Astrocyte (in vitro differentiated cells and primary cell): ENCODE measurements at regions not wholly inside any gene's neighbourhood (a gene's known extent, or its start where the extent isn't known, plus 50 kb on each side); places are given as distances from the start of the nearest gene placed in this dataset.

Experiments used
- DNase-seq: peaks from one replicate; pipeline ENCODE4 v3.0.0-alpha.2; 2010; ENCODE audit warnings: low read depth
- FAIRE-seq: peaks from 2 replicates; lab custom pipeline; 2011; peaks lifted over from hg19 to GRCh38; lab: Jason Lieb, UNC
- H2AFZ ChIP-seq: 2 replicates; pipeline ENCODE4 v1.6.0; 2012; ENCODE audit warnings: low read depth, low read length, inconsistent platforms
- H3K27ac ChIP-seq: 2 replicates; pipeline ENCODE4 v1.5.1; 2011; ENCODE audit warnings: low read depth, low read length, inconsistent platforms
- H3K27me3 ChIP-seq: 2 replicates; pipeline ENCODE4 v1.6.0; 2011; ENCODE audit warnings: low read length, inconsistent platforms; ENCODE audit not compliant: insufficient read depth
- H3K36me3 ChIP-seq: 2 replicates; pipeline ENCODE4 v1.5.1; 2011; ENCODE audit warnings: low read length, inconsistent platforms; ENCODE audit not compliant: insufficient read depth
- H3K4me1 ChIP-seq: 2 replicates; pipeline ENCODE4 v1.5.1; 2011; ENCODE audit warnings: low read length, inconsistent platforms; ENCODE audit not compliant: insufficient read depth
- H3K4me2 ChIP-seq: 2 replicates; pipeline ENCODE4 v1.6.0; 2012; ENCODE audit warnings: low read length, inconsistent platforms
- H3K4me3 ChIP-seq: 2 replicates; pipeline ENCODE4 v1.5.1; 2011; ENCODE audit warnings: low read depth, mild to moderate bottlenecking, low read length, inconsistent platforms; ENCODE audit not compliant: insufficient read depth
- H3K79me2 ChIP-seq: 2 replicates; pipeline ENCODE4 v1.6.0; 2012; ENCODE audit warnings: mild to moderate bottlenecking, low read length, inconsistent platforms; ENCODE audit not compliant: insufficient read depth
- H3K9ac ChIP-seq: 2 replicates; pipeline ENCODE4 v1.6.0; 2012; ENCODE audit warnings: mild to moderate bottlenecking, low read length, inconsistent platforms
- H3K9me3 ChIP-seq: 2 replicates; pipeline ENCODE4 v1.5.1; 2012; ENCODE audit warnings: low read depth, mild to moderate bottlenecking, low read length, inconsistent platforms; ENCODE audit not compliant: insufficient read depth
- H4K20me1 ChIP-seq: 2 replicates; pipeline ENCODE4 v1.6.0; 2012; ENCODE audit warnings: low read length, inconsistent platforms; ENCODE audit not compliant: insufficient read depth
- H3K27ac Mint-ChIP-seq: one replicate; pipeline ENCODE4 v1.8.0; 2021; ENCODE audit warnings: mild to moderate bottlenecking, mixed read lengths; ENCODE audit not compliant: unreplicated experiment
- H3K27me3 Mint-ChIP-seq: one replicate; pipeline ENCODE4 v1.8.0; 2021; ENCODE audit warnings: low read depth, mixed read lengths; ENCODE audit not compliant: unreplicated experiment
- H3K36me3 Mint-ChIP-seq: one replicate; pipeline ENCODE4 v1.8.0; 2021; ENCODE audit warnings: low read depth, mixed read lengths; ENCODE audit not compliant: unreplicated experiment
- H3K4me1 Mint-ChIP-seq: one replicate; pipeline ENCODE4 v1.8.0; 2021; ENCODE audit warnings: low read depth, mixed read lengths; ENCODE audit not compliant: unreplicated experiment
- H3K4me3 Mint-ChIP-seq: one replicate; pipeline ENCODE4 v1.8.0; 2021; ENCODE audit warnings: mild to moderate bottlenecking, moderate library complexity, mixed read lengths; ENCODE audit not compliant: unreplicated experiment
- H3K9me3 Mint-ChIP-seq: one replicate; pipeline ENCODE4 v1.8.0; 2021; ENCODE audit warnings: mild to moderate bottlenecking, mixed read lengths; ENCODE audit not compliant: unreplicated experiment
- CTCF ChIP-seq: IDR thresholded peaks from 2 replicates; pipeline ENCODE4 v1.5.1; 2011; ENCODE audit warnings: low read depth, mild to moderate bottlenecking, inconsistent platforms, low read length, moderate library complexity; ENCODE audit not compliant: insufficient read depth
- EZH2 ChIP-seq: IDR thresholded peaks from 2 replicates; pipeline ENCODE4 v1.6.1; 2012; ENCODE audit warnings: mild to moderate bottlenecking, low read length, inconsistent platforms; ENCODE audit not compliant: insufficient read depth

GRCh38 chr16:59997706-59998105, 1263.6 kb upstream of the GOT2 start:
- Mint-ChIP-seq H3K27me3 (no peaks in the 10 kb centered on the region), H3K4me1 (no peaks in the 10 kb centered on the region), H3K4me3 (no peak overlapping the region), H3K27ac (no peak overlapping the region), H3K36me3 (no peaks in the 10 kb centered on the region), H3K9me3 (peaks cover 12% of the 10 kb centered on the region)
- peaks cover 3% of the 10 kb centered on the region for H3K9me3 ChIP-seq
- H3K4me2 ChIP-seq = no peak overlapping the region
- H4K20me1 ChIP-seq = no peaks in the 10 kb centered on the region
- DNase-seq (no peak), FAIRE-seq (no peak)
- H3K4me3 ChIP-seq = no peak overlapping the region
- H3K27ac ChIP-seq = no peak overlapping the region
- H3K4me1 ChIP-seq = no peaks in the 10 kb centered on the region
- H3K79me2 ChIP-seq = no peaks in the 10 kb centered on the region
- no peaks in the 10 kb centered on the region for H3K36me3 ChIP-seq
- TF ChIP-seq CTCF (no peak), EZH2 (no peak)
- no peaks in the 10 kb centered on the region for H3K27me3 ChIP-seq
- H3K9ac ChIP-seq = no peak overlapping the region
- no peak overlapping the region for H2AFZ ChIP-seq

- H3K27ac Mint-ChIP-seq = no peak overlapping the region
These were observed 1259.0 kb upstream of the GOT2 start for GRCh38 chr16:59993101-59993500.

More at GRCh38 chr16:59993101-59993500, 1259.0 kb upstream of the GOT2 start:
- Histone ChIP-seq H3K27me3 (no peaks in the 10 kb centered on the region), H3K79me2 (no peaks in the 10 kb centered on the region), H2AFZ (no peak overlapping the region), H3K27ac (no peak overlapping the region), H3K9me3 (peaks cover 4% of the 10 kb centered on the region), H3K4me1 (no peaks in the 10 kb centered on the region), H4K20me1 (no peaks in the 10 kb centered on the region), H3K9ac (no peak overlapping the region), H3K4me2 (no peak overlapping the region), H3K4me3 (no peak overlapping the region), H3K36me3 (no peaks in the 10 kb centered on the region)
- Mint-ChIP-seq H3K4me1 (no peaks in the 10 kb centered on the region), H3K9me3 (peaks cover 5% of the 10 kb centered on the region), H3K36me3 (no peaks in the 10 kb centered on the region), H3K27me3 (no peaks in the 10 kb centered on the region), H3K4me3 (no peak overlapping the region)
- DNase-seq (no peak), FAIRE-seq (no peak)
- TF ChIP-seq CTCF (no peak), EZH2 (no peak)
